ENCODE measurements at regions not wholly inside any gene's neighbourhood (a gene's known extent, or its start where the extent isn't known, plus 50 kb on each side); places are given as distances from the start of the nearest gene placed in this dataset.

DNA sequence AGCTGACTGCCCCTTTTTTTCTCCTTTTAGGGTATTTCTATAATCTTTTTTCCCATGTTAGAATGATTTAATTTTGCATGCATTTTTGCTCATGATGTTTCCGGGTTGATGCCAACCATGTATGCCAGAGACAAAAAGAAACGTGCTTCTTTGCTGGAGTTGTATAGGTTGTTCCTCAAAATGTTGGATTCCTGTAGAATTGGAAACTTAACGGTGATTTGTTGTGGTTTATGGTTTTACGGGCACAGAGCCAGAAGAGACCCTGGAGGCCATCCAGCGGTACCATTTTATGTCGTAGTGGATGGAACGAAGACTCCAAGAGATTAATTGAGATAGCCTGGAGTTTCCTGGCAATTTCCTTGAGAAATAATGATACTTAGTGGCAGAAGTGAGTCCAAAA is 481.5 kb upstream of the RGMA start:
- no peak for TF ChIP-seq POLR2A (IDR thresholded peaks at IDR 0.05)
- TF ChIP-seq, protein P1, sequence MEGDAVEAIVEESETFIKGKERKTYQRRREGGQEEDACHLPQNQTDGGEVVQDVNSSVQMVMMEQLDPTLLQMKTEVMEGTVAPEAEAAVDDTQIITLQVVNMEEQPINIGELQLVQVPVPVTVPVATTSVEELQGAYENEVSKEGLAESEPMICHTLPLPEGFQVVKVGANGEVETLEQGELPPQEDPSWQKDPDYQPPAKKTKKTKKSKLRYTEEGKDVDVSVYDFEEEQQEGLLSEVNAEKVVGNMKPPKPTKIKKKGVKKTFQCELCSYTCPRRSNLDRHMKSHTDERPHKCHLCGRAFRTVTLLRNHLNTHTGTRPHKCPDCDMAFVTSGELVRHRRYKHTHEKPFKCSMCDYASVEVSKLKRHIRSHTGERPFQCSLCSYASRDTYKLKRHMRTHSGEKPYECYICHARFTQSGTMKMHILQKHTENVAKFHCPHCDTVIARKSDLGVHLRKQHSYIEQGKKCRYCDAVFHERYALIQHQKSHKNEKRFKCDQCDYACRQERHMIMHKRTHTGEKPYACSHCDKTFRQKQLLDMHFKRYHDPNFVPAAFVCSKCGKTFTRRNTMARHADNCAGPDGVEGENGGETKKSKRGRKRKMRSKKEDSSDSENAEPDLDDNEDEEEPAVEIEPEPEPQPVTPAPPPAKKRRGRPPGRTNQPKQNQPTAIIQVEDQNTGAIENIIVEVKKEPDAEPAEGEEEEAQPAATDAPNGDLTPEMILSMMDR (IDR thresholded peaks at IDR 0.05 in 4 of 5, conservative IDR thresholded peaks at IDR 0.05 in 1 of 5) = no peak

All from gastrocnemius medialis (tissue), 4 donors.